Activated T-cell treated with anti-CD3 and anti-CD28 coated beads for 48 hours (primary cell): ENCODE measurements at regions not wholly inside any gene's neighbourhood (a gene's known extent, or its start where the extent isn't known, plus 50 kb on each side); places are given as distances from the start of the nearest gene placed in this dataset.
"Not testable (repeated sequence)": the region's sequence is repeated elsewhere in the genome, so short reads cannot be mapped to it uniquely, and the experiment has no call there.

Source experiments
- DNase-seq: peaks from one replicate; pipeline ENCODE4 v3.0.0-alpha.2; 2020; ENCODE audit warnings: low read depth

- DNase-seq = not testable (repeated sequence)
Observed at GRCh38 chr15:38814254-38814653, 249.6 kb upstream of the RASGRP1 start.

- DNase-seq = no peak
Observed at GRCh38 chr15:38814891-38815290, 250.3 kb upstream of the RASGRP1 start.

GRCh38 chr15:38817427-38818156 lies 253.0 kb upstream of the RASGRP1 start:
- DNase-seq = peak; percentile 79

GRCh38 chr15:38818157-38818790 lies 253.7 kb upstream of the RASGRP1 start:
- DNase-seq = no peak

GRCh38 chr15:38819387-38819950 lies 254.9 kb upstream of the RASGRP1 start:
- no peak for DNase-seq

- DNase-seq = no peak
Observed at GRCh38 chr15:38823263-38823662, 258.6 kb upstream of the RASGRP1 start.

- no peak for DNase-seq
Observed at GRCh38 chr15:38824719-38825118, 260.1 kb upstream of the RASGRP1 start.

- DNase-seq = no peak
Observed at GRCh38 chr15:38826880-38827279, 262.3 kb upstream of the RASGRP1 start.

- DNase-seq = no peak
Observed at GRCh38 chr15:38828031-38828532, 263.5 kb upstream of the RASGRP1 start.

- DNase-seq = no peak
Observed at GRCh38 chr15:38829086-38829485, 264.5 kb upstream of the RASGRP1 start.

GRCh38 chr15:38842226-38842625 lies 277.6 kb upstream of the RASGRP1 start:
- DNase-seq = no peak

GRCh38 chr15:38843051-38843501 lies 278.5 kb upstream of the RASGRP1 start:
- DNase-seq = no peak

- DNase-seq = no peak
Observed at GRCh38 chr15:38843736-38844590, 279.3 kb upstream of the RASGRP1 start.

- DNase-seq = no peak
Observed at GRCh38 chr15:38844736-38845135, 280.1 kb upstream of the RASGRP1 start.

- DNase-seq = no peak
Observed at GRCh38 chr15:38846346-38846745, 281.7 kb upstream of the RASGRP1 start.

- DNase-seq = no peak
Observed at GRCh38 chr15:38847666-38848065, 283.1 kb upstream of the RASGRP1 start.

- DNase-seq = no peak
Observed at GRCh38 chr15:38849046-38849445, 284.4 kb upstream of the RASGRP1 start.

- DNase-seq = not testable (repeated sequence)
Observed at GRCh38 chr15:38852188-38852587, 287.6 kb upstream of the RASGRP1 start.

GRCh38 chr15:38853608-38854007 lies 289.0 kb upstream of the RASGRP1 start:
- no peak for DNase-seq

- no peak for DNase-seq
Observed at GRCh38 chr15:38854506-38854905, 289.9 kb upstream of the RASGRP1 start.

- DNase-seq = no peak
Observed at GRCh38 chr15:38857814-38858213, 293.2 kb upstream of the RASGRP1 start.

GRCh38 chr15:38859574-38859973 lies 295.0 kb upstream of the RASGRP1 start:
- DNase-seq = no peak
